ELR (cell line): ENCODE measurements at regions not wholly inside any gene's neighbourhood (a gene's known extent, or its start where the extent isn't known, plus 50 kb on each side); places are given as distances from the start of the nearest gene placed in this dataset.

Experiments
- DNase-seq: peaks from one replicate; pipeline ENCODE4 v3.0.0-alpha.2; 2015; ENCODE audit warnings: low read depth

DNA sequence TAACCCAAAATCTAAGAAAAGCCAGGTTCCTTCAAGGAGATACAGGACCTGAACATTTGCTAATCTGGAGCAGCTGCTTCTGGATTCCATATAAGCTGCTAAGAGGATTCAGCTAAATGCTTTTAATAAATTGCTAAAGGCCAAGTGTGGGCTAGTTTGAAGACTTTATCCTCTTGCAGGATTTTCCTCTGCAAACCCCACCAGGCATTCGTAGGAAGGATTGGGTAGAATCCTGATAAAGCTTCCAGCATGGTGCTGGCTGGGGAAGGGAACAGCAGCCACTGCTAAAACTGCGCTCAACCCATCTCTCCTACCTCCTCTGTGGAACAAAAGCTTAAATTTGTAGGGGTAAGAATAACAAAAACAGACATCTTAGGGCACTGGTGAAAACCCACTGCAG lies 61.3 kb upstream of the TAB3 start:
- DNase-seq, result no peak

DNA sequence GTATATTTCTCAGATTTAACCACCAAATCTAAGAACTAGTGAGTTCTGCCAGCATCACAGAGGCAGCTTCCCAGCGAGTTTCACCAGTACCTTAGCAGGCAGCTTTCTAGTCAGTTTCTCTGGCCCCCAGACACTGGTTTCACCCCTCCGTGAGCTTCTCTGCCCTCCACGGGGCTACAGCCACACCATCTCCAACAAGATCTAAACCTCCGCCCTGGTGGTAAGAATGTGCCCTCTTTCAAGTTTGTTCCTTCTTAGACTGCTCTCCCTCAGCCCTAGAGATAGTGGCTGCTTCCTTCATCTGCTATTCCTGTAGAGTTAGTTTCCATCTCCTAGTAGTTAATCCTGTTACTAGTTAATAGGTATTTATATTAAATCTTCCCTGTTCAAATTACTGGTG lies 60.5 kb upstream of the TAB3 start:
- DNase-seq, result no peak

DNA sequence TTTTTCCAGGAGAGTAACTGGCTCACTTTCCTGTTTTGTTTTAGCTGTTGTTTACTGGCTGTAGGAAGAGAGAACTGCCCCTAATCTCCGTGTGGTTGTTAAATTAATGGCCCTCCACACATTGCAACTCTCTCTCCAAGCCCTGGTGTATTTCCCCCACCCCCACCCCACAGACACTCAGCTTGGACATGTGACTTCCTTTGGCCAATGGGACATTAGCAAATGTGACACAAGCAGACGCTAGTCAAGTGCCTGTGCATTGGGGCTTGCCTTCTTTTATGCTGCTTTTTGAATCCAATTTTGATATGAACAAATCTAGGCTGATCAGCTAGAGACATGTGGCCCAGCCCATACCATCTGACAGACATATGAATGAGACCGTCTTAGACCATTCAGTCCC lies 59.6 kb upstream of the TAB3 start:
- no peak for DNase-seq

DNA sequence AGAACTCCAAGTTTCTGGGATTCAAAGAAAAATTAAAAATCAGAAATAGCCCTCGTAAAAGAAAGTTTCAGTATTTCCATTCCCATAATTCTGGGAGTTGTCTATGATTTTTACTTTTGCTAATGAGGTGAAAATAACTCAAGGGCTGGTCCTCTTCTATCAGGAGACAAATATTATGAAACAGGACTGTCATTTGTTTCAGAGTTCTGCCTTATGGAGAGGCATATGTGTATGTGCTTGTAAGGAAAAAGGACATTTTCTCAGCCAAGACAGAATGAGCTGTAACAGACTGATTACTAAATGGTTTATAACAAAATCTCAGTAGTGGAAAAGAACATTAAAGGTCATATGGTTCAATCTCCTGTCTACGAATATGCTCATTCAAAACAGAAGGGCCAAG lies 59.0 kb upstream of the TAB3 start:
- no peak for DNase-seq

DNA sequence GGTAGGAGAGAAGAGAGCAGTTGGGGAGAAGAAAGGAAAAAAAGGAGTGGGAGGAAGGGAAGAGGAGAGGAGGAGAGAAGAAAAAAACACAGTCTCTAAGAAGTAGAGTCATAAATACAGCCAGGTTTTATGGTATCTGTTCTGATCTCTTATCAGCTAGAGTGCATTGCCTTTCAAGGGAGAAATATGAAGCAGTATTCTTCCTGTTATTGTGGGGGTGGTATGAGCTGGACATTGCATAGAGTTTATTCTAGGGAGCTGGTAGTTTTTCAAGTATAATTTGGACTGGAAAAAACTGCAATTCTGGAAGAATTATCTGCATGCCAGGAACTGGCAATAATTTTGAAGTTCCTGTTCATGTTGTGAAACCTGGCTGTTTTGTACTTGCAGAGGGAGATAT lies 54.9 kb upstream of the TAB3 start:
- DNase-seq, result no peak

DNA sequence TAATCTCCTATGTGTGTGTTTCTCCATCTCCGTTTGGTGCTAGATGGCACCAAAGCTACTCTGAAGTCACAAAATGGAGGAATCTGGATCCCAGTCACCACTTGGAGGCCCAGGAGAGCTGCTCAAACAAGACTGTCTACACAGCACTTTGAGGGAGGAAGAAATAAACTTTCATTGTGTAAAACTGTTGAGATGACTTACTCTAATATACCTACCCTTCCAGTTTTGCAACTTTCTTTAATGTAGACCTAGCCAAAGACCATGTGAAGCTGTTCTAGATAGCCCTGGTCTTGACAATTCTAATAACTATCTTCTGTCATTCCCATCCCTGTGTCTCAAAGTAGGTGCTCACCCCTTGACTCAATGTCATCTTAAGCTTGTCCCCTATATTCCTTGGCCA lies 52.8 kb upstream of the TAB3 start:
- no peak for DNase-seq

DNA sequence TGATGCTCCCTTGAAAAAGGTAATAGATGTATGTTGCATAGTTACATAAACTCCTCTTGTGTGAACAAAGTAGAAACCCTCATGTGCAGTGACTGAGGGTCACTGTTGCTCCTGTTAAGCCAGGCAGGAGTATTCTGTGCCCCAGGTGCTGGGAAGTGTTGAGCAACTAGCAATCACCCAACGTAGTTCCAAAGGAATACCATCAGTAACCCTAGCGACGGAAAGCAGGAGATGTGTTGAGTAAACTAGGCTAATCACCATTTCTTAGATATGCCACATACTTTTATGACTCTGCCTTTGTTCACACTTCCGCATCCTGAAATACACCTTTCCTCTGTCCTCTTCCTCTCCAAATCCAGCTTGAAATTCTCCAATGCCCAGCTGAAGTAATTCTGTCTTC lies 50.9 kb upstream of the TAB3 start:
- DNase-seq, result no peak
